ENCODE measurements at regions not wholly inside any gene's neighbourhood (a gene's known extent, or its start where the extent isn't known, plus 50 kb on each side); places are given as distances from the start of the nearest gene placed in this dataset.
"Not testable (repeated sequence)": the region's sequence is repeated elsewhere in the genome, so short reads cannot be mapped to it uniquely, and the experiment has no call there.

DNA sequence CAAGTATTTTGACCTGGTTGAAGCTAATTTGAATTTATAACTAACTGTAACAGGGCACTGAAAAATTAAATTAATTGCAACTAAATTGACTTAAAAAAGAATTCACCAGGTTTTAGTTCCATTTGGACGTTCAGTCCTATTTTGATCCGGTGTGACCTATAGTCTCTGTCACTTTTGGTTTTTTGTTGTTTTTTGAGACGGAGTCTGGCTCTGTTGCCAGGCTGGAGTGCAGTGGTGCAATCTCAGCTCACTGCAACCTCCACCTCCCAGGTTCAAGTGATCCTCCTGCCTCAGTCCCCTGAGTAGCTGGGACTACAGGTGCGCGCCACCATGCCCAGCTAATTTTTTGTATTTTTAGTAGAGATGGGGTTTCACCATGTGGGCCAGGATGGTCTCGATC lies 91.2 kb downstream of the GADD45G start:
- not testable (repeated sequence) for DNase-seq

DNA sequence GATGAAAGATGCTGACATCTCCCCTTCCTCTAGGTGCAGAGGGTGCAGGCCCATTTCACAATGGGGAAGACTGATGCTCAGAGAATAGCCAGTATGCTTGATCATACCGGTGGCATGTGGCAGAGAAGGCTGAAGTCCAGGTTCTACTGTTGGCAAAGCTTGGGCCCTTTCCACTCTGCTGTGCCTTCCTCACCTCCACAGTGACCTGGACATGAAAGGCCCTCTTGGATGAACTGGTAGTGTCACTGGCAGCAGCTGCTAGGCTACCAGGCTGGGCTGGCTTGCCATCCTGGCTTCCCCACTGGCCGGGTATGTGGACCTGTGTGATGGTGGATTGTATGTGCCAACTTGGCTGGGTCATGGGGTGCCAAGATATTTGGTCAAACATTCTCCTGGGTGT lies 92.0 kb downstream of the GADD45G start:
- DNase-seq, result no peak

DNA sequence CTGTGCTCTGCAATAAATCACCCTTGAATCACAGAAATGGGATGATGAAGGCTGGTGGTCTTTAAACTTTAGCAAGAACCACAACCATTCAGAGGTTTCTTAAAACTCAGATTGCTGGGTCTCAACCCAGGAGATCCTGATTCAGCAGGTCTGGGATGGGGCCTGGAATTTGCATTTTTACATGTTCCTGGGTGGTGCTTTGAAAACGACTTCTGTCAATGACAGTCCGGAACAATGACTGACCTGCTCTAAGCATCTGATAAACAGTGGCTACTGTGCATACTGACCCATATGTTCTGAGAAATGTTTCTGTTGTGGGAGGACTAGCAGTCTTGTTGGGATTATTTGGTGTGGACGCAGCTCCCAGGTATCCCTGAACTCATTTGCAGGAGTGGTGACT lies 92.7 kb downstream of the GADD45G start:
- DNase-seq, result no peak

GRCh38 chr9:89698411-89699005 lies 93.7 kb downstream of the GADD45G start:
- DNase-seq, result no peak

DNA sequence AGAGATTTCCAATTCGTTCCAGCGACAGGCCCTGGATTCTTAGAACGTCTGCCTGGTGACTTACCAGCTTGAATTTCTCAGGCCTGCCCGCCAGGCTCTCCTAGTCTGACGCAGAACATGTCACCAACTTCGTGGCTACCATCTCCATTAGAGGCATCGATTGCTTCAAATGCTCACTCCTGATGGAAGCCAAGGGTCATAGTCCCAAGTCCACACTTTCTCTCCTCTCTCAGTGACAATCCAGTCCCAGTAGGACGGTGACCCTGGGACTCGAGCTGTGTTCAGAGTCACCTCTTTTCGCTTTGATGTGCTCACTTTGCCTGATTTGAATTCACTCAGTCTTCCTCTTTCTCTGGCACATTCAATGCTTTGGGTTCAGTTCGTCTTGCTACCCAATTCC lies 94.8 kb downstream of the GADD45G start:
- no peak for DNase-seq

GRCh38 chr9:89701221-89701798 lies 96.5 kb downstream of the GADD45G start:
- no peak for DNase-seq

DNA sequence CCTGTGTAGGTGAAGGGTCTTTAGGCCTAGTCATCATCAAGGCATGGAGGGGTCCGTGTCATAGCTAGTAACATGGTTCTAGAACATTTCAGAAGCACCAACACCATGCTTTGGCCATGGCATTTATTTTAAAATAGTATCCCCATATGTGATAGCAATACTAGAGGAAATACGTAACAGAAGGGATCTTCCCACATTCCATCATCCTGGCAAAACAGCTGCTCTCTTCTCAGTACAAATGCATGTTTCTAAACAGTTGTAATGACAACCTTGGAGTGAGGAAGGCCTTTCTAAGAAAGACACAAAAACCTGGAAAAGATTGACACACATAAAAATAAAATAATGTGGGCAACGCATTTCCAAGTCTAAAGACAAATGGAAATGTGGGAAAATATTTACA lies 97.6 kb downstream of the GADD45G start:
- DNase-seq, result no peak

DNA sequence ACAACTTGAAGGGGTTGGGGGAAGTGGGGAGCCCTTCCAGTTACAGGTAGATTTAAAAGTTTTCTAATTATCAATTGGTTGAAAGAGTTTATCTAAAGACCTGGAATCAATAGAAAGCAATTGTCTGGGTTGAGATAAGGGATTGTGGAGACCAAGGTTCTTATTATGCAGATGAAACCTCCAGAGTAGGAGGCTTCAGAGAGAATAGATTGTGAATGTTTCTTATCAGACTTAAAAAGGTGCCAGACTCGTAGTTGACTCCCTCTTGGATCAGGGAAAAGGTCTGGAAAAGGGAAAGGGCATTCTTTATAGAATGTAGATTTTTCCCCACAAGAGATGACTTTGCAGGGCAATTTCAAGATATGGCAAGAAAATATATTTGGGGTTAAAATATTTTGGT lies 100.8 kb downstream of the GADD45G start:
- DNase-seq, result no peak

GRCh38 chr9:89706086-89706485 lies 101.3 kb downstream of the GADD45G start:
- DNase-seq, result no peak

DNA sequence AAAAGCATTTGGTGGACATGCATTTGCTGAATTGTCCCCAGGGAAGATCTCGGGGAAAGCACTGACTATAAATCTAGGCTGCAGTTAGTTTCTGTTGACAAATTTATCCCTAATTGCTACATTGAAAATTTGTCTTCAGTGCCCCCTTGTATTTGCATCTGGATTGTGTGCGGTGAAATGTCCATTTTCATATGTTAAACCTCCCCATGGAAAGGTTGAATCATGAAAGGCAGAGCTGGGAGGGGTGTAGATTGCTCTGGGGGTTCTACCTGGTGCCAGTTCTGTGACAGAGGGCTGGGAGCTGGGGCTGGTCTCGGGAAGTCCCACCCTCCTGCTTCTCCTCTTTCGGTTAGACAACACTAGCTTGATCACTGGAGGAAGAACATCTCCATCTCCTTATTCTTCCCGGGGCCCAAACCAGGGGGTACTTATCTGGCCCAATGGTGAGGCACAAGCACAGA lies 101.9 kb downstream of the GADD45G start:
- peak; percentile 37 for DNase-seq

GRCh38 chr9:89710697-89711096 lies 105.9 kb downstream of the GADD45G start:
- DNase-seq, result peak; percentile 57

DNA sequence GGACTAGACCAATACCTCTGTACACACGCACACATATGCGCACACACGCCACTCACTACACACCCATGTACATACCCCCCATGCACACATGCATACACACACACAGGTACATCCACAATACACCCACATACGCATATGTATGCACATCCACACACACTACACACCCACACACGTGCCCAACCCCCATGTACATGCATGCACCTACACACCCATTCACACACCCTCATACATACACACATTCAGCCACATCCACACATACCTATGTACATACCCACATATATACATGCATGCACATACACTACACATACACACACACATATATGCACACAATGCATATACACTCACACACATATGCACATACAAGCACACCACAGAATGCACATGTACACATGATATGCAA lies 107.1 kb downstream of the GADD45G start:
- DNase-seq, result no peak

GRCh38 chr9:89712283-89712682 lies 107.5 kb downstream of the GADD45G start:
- DNase-seq, result no peak

DNA sequence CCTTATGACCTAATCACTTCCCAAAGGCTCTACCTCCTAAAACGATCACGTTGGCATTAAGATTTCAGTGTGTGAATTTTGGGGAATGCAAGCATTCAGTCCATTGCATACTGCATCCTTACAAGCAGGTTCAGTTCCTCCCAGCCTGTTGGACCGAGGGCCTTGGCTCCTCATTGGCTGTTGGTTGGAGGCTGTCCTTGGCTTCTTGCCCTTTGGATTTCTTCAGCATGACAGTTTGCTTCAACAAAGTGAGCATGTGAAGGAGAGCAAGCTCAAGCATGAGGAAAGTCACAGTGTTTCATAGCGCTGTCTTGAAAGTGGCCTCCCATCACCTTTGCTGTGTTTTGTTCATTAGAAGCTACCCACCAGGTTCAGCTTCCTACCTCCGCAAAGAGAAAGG lies 109.5 kb downstream of the GADD45G start:
- DNase-seq, result no peak

- DNase-seq, result no peak
Measured at GRCh38 chr9:89715318-89715858, 110.6 kb downstream of the GADD45G start.

DNA sequence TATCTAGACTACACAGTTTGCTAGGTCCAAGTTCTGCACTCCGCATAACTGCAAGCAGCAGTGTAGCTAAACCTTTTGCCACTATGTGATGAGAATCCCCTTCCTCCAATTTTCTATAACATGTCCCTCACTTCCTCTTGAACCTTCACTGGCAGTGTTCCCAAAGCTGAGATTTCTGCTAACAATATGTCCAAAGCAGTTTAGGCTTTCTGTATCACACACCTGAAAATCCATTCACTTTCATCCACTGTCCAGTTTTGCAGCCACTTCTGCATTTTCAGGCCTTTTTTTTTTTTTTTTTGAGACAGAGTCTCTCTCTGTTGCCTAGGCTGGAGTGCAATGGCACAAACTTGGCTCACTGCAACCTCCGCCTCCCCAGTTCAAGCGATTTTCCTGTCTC lies 111.1 kb downstream of the GADD45G start:
- DNase-seq, result no peak

- no peak for DNase-seq
Measured at GRCh38 chr9:89716559-89716958, 111.7 kb downstream of the GADD45G start.

- no peak for DNase-seq
Measured at GRCh38 chr9:89718176-89718575, 113.4 kb downstream of the GADD45G start.

GRCh38 chr9:89718651-89719050 lies 113.8 kb downstream of the GADD45G start:
- no peak for DNase-seq

DNA sequence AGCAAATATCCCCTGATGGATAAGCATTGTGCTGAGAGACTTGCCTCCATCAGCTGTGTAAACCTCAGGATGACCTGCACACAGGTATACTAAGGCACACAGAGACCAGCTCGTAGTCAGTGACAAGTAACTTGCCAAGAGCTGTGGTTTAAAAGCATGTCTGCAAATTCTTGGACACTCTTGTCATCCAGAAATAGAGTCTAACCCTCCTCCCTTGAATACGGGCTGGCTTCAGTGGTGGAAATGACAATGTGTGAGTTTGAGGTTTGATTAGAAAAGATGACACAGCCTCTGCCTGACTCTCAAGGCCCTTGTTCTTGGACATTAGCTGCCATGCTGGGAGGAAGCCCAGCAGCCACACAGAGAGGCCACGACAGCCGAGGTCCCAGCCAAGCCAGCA lies 114.4 kb downstream of the GADD45G start:
- DNase-seq, result no peak

DNA sequence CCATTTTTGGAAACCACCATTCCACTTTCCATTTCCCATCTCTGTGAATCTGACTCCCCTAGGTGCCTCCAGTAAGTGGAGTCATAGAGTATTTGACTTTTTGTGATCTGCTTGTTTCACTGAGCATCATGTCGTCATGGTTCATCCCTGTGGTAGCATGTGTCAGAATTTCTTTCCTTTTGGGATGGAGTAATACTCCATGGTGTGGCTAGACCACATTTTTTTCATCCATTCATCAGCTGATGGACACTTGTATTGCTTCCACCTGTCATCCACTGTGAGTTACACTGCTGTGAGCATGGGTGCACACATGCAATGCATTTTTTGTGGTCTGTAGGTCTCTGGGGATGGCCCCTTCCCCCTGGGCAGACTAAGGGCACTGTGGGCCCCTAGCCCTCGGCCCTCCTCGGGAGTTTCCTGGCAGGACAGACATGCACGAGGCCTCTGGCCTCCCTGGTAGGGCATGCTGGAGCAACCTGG lies 115.9 kb downstream of the GADD45G start:
- no peak for DNase-seq

- no peak for DNase-seq
Measured at GRCh38 chr9:89721176-89721700, 116.4 kb downstream of the GADD45G start.

DNA sequence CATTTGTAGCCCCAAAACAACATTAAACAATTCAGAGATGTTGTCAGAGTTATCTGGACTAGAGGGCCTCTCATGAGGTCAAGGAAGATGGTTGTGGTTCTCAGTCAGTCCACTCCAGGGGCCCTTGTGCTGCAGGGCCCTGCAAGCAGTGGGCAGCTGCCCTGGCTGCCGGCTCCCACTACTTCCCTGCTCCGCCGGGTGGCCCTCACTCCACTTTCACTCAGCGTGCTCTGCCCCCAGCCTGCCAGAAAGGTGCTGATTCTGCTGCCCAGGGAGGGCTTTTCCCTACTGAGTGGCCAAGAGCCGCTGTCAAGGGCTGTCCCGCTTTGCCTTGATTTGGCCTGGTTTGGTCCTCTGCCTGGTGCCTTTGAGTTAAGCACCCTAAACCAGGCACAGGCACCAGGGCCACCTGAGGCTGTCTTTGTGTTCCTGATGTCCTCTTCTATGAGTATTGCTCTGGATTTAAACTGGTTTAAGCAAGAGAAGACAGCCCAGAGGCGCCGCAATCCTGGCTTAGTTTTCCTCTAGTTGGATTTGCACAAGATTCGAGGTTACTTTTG lies 117.2 kb downstream of the GADD45G start:
- no peak for DNase-seq
